HG02798 (cell line): ENCODE measurements at regions not wholly inside any gene's neighbourhood (a gene's known extent, or its start where the extent isn't known, plus 50 kb on each side); places are given as distances from the start of the nearest gene placed in this dataset.

Experiments used
- ATAC-seq: cut with Tn5 transposase; IDR thresholded peaks from one replicate; pipeline ENCODE4 v1.9.1; 2021; ENCODE audit warnings: mild to moderate bottlenecking; ENCODE audit not compliant: unreplicated experiment, poor library complexity

GRCh38 chr12:38985961-38986360 lies 80.6 kb upstream of the CPNE8 start:
- ATAC-seq, result no peak

- no peak for ATAC-seq
Measured at GRCh38 chr12:38984388-38984787, 79.0 kb upstream of the CPNE8 start.

GRCh38 chr12:38983117-38983571 lies 77.8 kb upstream of the CPNE8 start:
- no peak for ATAC-seq

- no peak for ATAC-seq
Measured at GRCh38 chr12:38977132-38977531, 71.7 kb upstream of the CPNE8 start.

- no peak for ATAC-seq
Measured at GRCh38 chr12:38969706-38970105, 64.3 kb upstream of the CPNE8 start.

GRCh38 chr12:38961683-38962082 lies 56.3 kb upstream of the CPNE8 start:
- no peak for ATAC-seq

GRCh38 chr12:38961012-38961411 lies 55.6 kb upstream of the CPNE8 start:
- ATAC-seq, result no peak

- no peak for ATAC-seq
Measured at GRCh38 chr12:38956337-38956736, 50.9 kb upstream of the CPNE8 start.
